Lung (tissue), 11 donors: ENCODE measurements at regions not wholly inside any gene's neighbourhood (a gene's known extent, or its start where the extent isn't known, plus 50 kb on each side); places are given as distances from the start of the nearest gene placed in this dataset.

Source experiments
- ATAC-seq: fragments of 200-7000 bp; cut with Tn5 transposase; one replicate; pipeline ENCODE4 v1.9.1; 2020; ENCODE audit warnings: moderate number of reproducible peaks; ENCODE audit not compliant: insufficient read depth, low FRiP score
- DNase-seq, 3 donors: peaks; one replicate each; pipeline ENCODE4 v3.0.0-alpha.2; 2013 to 2017
- H3K27ac ChIP-seq, 2 donors: one replicate each; pipeline ENCODE4 v1.5.1; 2013; ENCODE audit warnings: mild to moderate bottlenecking in 2 of 2, moderate library complexity in 2 of 2, control low read depth in 1 of 2, inconsistent platforms in 1 of 2, low read depth in 1 of 2, low read length in 1 of 2
- H3K27me3 ChIP-seq, 3 donors: one replicate each; pipeline ENCODE4 v1.5.1; 2013; ENCODE audit warnings: low read length in 2 of 3; ENCODE audit not compliant: control insufficient read depth in 3 of 3, insufficient read depth in 3 of 3
- H3K36me3 ChIP-seq, 4 donors: one replicate each; pipeline ENCODE4 v1.5.1; 2013; ENCODE audit warnings: low read length in 4 of 4, mild to moderate bottlenecking in 1 of 4, moderate library complexity in 1 of 4; ENCODE audit not compliant: control insufficient read depth in 4 of 4, insufficient read depth in 4 of 4
- H3K4me1 ChIP-seq, 5 donors: one replicate each; pipeline ENCODE4 v1.5.1; 2013; ENCODE audit warnings: low read length in 5 of 5, mild to moderate bottlenecking in 2 of 5, moderate library complexity in 1 of 5; ENCODE audit not compliant: control insufficient read depth in 5 of 5, insufficient read depth in 5 of 5
- H3K4me3 ChIP-seq: one replicate; pipeline ENCODE4 v1.5.1; 2013; ENCODE audit warnings: mild to moderate bottlenecking, control low read depth, moderate library complexity
- H3K9ac ChIP-seq, 2 donors: one replicate each; pipeline ENCODE4 v1.5.1; 2013; ENCODE audit warnings: low read length in 2 of 2, control low read depth in 1 of 2; ENCODE audit not compliant: insufficient read depth in 1 of 2
- H3K9me3 ChIP-seq, 4 donors: one replicate each; pipeline ENCODE4 v1.5.1; 2013; ENCODE audit warnings: low read length in 3 of 4, mild to moderate bottlenecking in 1 of 4, moderate library complexity in 1 of 4; ENCODE audit not compliant: control insufficient read depth in 4 of 4, insufficient read depth in 3 of 4
- WGBS, 2 donors: extraction: QIAGEN DNeasy Blood & Tissue Kit; methylation state at CpG; one replicate each; pipeline ENCODE4 v1.1.7; 2013; 5-methylcytosine and 5-hydroxymethylcytosine counted together
- TF ChIP-seq, protein P1 (sequence below): IDR thresholded peaks from 2 replicates; pipeline ENCODE4 v1.5.1; 2012; ENCODE audit warnings: mild to moderate bottlenecking; ENCODE audit errors: control extremely low read depth, extremely low read depth
- donor health status: control.
- donor health status: control.
- donor health status: Bipolar disorder and iron deficiency.
- donor health status: healthy.
- donor health status: DM: yes; HTN: yes; CAD: no.

DNA sequence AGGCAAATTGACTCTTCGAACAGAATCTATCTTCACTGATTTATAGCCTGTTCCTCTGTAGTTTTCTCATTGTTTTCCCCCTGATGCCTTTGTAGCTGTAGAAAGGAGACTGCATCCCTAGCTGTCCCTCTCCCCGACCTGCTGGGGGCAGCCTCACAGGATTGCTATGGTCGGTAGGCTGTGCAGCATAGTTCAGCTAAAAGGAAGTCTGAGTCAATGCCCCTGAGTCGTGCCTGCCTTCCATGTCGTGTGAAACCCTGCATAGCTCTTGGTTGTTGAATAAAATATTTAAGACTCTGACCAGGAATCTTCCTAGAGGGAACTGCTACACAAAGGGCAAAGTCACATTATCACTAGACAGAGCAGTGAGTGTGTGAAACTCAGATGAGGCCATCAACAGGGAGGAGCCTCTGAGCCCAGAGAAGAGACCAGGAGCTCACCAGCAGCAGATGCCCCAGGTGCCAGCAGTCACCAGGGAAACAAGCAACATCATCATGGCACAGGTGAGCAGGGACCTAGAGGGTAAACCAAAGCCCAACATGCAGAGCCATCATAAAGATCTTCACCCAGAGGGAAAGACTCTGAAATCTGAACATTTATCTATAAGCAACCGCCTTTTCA, 108.4 kb upstream of the NBEA start:
- ATAC-seq, result no peak
- 24 to 29% methylated on average over 6 of the region's 6 CpGs for WGBS, 2 donors
- Histone ChIP-seq H3K9me3 (no peaks in the 10 kb centered on the region), H3K4me3 (no peak overlapping the region), H3K27me3 (no peaks in the 10 kb centered on the region), H3K27ac (no peak overlapping the region), H3K36me3 (no peaks in the 10 kb centered on the region), H3K4me1 (peaks cover 0 to 2% (median 0%) of the 10 kb centered on the region in 5 donors), H3K9ac (no peak overlapping the region)
- DNase-seq, result no peak
- TF ChIP-seq, protein P1, sequence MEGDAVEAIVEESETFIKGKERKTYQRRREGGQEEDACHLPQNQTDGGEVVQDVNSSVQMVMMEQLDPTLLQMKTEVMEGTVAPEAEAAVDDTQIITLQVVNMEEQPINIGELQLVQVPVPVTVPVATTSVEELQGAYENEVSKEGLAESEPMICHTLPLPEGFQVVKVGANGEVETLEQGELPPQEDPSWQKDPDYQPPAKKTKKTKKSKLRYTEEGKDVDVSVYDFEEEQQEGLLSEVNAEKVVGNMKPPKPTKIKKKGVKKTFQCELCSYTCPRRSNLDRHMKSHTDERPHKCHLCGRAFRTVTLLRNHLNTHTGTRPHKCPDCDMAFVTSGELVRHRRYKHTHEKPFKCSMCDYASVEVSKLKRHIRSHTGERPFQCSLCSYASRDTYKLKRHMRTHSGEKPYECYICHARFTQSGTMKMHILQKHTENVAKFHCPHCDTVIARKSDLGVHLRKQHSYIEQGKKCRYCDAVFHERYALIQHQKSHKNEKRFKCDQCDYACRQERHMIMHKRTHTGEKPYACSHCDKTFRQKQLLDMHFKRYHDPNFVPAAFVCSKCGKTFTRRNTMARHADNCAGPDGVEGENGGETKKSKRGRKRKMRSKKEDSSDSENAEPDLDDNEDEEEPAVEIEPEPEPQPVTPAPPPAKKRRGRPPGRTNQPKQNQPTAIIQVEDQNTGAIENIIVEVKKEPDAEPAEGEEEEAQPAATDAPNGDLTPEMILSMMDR, result no peak

DNA sequence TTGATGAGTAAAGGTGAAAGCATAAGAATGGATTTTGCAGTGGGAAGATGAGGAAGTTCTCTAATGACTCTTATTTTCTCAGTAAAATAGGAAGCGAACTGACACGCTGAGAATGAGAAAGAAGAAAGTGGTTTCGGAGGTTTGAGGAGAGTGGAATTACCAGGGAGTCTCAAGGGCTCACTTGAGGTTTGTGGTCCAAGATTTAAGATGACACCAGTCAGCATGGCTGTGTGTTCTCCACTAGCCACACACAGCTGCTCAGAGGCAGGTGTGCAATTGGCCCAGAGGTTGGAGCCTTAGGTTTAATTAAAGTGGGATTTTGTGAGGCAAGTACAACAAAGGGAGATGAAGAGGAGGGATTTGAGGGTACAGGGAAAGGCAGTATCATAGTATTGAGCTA, 99.6 kb upstream of the NBEA start:
- Histone ChIP-seq H3K27me3 (no peaks in the 10 kb centered on the region), H3K4me1 (no peaks in the 10 kb centered on the region), H3K36me3 (no peaks in the 10 kb centered on the region), H3K4me3 (no peak overlapping the region), H3K9ac (no peak overlapping the region), H3K27ac (no peak overlapping the region), H3K9me3 (no peaks in the 10 kb centered on the region)
- ATAC-seq (no peak), DNase-seq (no peak)
- TF ChIP-seq, protein P1, result no peak
- WGBS, 2 donors, result 63 to 70% methylated on average over 3 of the region's 3 CpGs

DNA sequence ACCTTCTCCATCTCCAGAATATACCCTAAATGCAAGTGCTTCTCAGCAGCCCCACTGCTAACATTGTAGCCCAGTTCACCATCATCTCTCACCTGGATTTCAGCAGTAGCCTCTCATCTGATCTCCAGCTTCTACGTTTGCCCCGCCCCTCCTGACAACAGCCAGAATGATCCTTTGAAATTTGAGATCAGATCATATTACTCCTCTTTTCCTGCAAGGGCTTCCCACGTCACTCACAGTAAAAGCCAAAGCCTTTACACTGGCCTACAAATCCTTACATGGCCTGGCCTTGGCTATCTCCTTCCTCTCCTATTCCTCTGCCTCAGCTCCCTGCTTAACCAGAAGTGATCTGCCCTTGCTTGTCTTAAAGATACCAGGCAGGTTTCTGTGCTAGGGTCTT, 94.3 kb upstream of the NBEA start:
- Histone ChIP-seq H3K4me3 (no peak overlapping the region), H3K9ac (no peak overlapping the region), H3K27ac (no peak overlapping the region), H3K36me3 (no peaks in the 10 kb centered on the region), H3K27me3 (no peaks in the 10 kb centered on the region), H3K4me1 (no peaks in the 10 kb centered on the region), H3K9me3 (no peaks in the 10 kb centered on the region)
- TF ChIP-seq, protein P1, result no peak
- DNase-seq (no peak), ATAC-seq (no peak)
- WGBS, 2 donors, result 64 to 73% methylated on average over 3 of the region's 3 CpGs

DNA sequence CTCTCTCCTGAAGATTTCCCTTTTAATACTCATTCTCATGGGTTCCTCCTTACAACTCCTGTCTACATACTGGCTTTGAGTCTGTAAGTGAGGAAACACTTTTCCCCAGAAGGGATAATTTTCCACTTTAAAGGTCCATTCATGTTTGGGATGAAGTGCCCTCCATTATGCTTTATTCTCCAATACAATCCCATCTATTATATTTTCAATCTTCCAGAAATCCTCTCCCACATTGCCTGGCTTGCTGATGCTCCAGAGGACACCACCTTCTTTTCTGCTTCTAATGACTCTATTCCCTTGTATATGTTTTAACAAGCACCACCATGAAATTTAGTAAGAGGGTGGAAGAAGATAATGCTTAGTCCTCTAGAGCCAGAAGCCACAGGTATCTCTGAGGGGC, 92.7 kb upstream of the NBEA start:
- H3K27ac ChIP-seq, result no peak overlapping the region
- no peaks in the 10 kb centered on the region for H3K4me1 ChIP-seq
- H3K4me3 ChIP-seq, result no peak overlapping the region
- H3K36me3 ChIP-seq, result no peaks in the 10 kb centered on the region
- TF ChIP-seq, protein P1, result no peak
- no peaks in the 10 kb centered on the region for H3K9me3 ChIP-seq
- H3K9ac ChIP-seq, result no peak overlapping the region
- DNase-seq (no peak), ATAC-seq (no peak)
- no peaks in the 10 kb centered on the region for H3K27me3 ChIP-seq
